H1 (cell line): ENCODE measurements at regions not wholly inside any gene's neighbourhood (a gene's known extent, or its start where the extent isn't known, plus 50 kb on each side); places are given as distances from the start of the nearest gene placed in this dataset.

ENCODE experiments used
- CTCF ChIA-PET: fragments of 300-600 bp; sonication (Branson Sonifier 250); formaldehyde crosslinking; loops from one replicate; lab custom pipeline; 2021; ENCODE audit not compliant: partially characterized antibody; lab: Charles Lee
- POLR2A ChIA-PET: fragments of 300-600 bp; sonication (Branson Sonifier 250); formaldehyde crosslinking; loops from one replicate; lab custom pipeline; 2021; ENCODE audit warnings: inconsistent platforms; ENCODE audit not compliant: partially characterized antibody; lab: Charles Lee
- DNase-seq, 2 experiments: peaks; one replicate each; pipeline versions ENCODE4 v3.0.0 to v3.0.0-alpha.2; 2010 to 2022; ENCODE audit warnings: low spot score in 2 of 2, low read depth in 1 of 2, mixed read lengths in 1 of 2
- FAIRE-seq: peaks from 2 replicates; lab custom pipeline; 2011; peaks lifted over from hg19 to GRCh38; lab: Jason Lieb, UNC
- H2AFZ ChIP-seq: 2 replicates; pipeline ENCODE4 v1.8.1; 2012; ENCODE audit warnings: low read length, inconsistent platforms
- H2AK5ac ChIP-seq: 2 replicates; pipeline ENCODE4 v1.6.1; 2013; ENCODE audit warnings: low read depth, low read length
- H2BK120ac ChIP-seq: replicated peaks from 2 replicates; pipeline ENCODE3; 2013; ENCODE audit warnings: low read depth, low read length, inconsistent platforms
- H2BK12ac ChIP-seq: 2 replicates; pipeline ENCODE4 v1.6.1; 2013; ENCODE audit warnings: low read depth, low read length
- H2BK15ac ChIP-seq: 2 replicates; pipeline ENCODE4 v1.6.1; 2013; ENCODE audit warnings: low read length
- H2BK20ac ChIP-seq: 2 replicates; pipeline ENCODE4 v1.6.1; 2013; ENCODE audit warnings: low read length
- H2BK5ac ChIP-seq: 2 replicates; pipeline ENCODE4 v1.6.1; 2013; ENCODE audit warnings: low read depth, low read length
- H3K14ac ChIP-seq: 2 replicates; pipeline ENCODE4 v1.6.1; 2013; ENCODE audit warnings: inconsistent platforms; ENCODE audit not compliant: insufficient read length
- H3K18ac ChIP-seq: 2 replicates; pipeline ENCODE4 v1.6.1; 2013; ENCODE audit warnings: low read length; ENCODE audit errors: extremely low read depth
- H3K23ac ChIP-seq: 2 replicates; pipeline ENCODE4 v1.6.1; 2013; ENCODE audit warnings: inconsistent platforms; ENCODE audit not compliant: insufficient read length
- H3K23me2 ChIP-seq: 2 replicates; pipeline ENCODE4 v1.6.1; 2013; ENCODE audit warnings: low read depth, low read length
- H3K27ac ChIP-seq: 2 replicates; pipeline ENCODE4 v1.6.1; 2011; ENCODE audit warnings: low read depth, low read length, inconsistent platforms
- H3K27me3 ChIP-seq, 4 experiments: replicated peaks in 1 of 4; 1 replicate in 1 of 4; 2 replicates in 3 of 4; pipeline versions ENCODE4 v1.6.1 to v1.8.1; 2011 to 2013; ENCODE audit warnings: low read length in 3 of 4, mild to moderate bottlenecking in 3 of 4, inconsistent platforms in 2 of 4, mixed read lengths in 2 of 4, moderate library complexity in 1 of 4; ENCODE audit not compliant: control insufficient read depth in 3 of 4, insufficient read depth in 3 of 4; ENCODE audit errors: extremely low read depth in 1 of 4
- H3K36me3 ChIP-seq, 4 experiments: 2 replicates each; pipeline versions ENCODE4 v1.6.1 to v1.8.1; 2011 to 2013; ENCODE audit warnings: mild to moderate bottlenecking in 4 of 4, low read length in 3 of 4, moderate library complexity in 2 of 4, control low read depth in 1 of 4, inconsistent platforms in 1 of 4; ENCODE audit not compliant: insufficient read depth in 4 of 4, control insufficient read depth in 2 of 4
- H3K4ac ChIP-seq: replicated peaks from 2 replicates; pipeline ENCODE3; 2013; ENCODE audit warnings: low read length, low read depth, mixed read lengths, inconsistent platforms; ENCODE audit not compliant: insufficient read length
- H3K4me1 ChIP-seq, 4 experiments: replicated peaks in 1 of 4; 1 replicate in 1 of 4; 2 replicates in 3 of 4; pipeline versions ENCODE4 v1.6.1 to v1.8.1; 2011 to 2013; ENCODE audit warnings: low read length in 3 of 4, inconsistent platforms in 2 of 4, mixed read lengths in 1 of 4; ENCODE audit not compliant: insufficient read depth in 4 of 4, control insufficient read depth in 3 of 4
- H3K4me2 ChIP-seq, 2 experiments: 2 replicates each; pipeline versions ENCODE4 v1.6.1 to v1.8.1; 2011 to 2013; ENCODE audit warnings: low read depth in 2 of 2, low read length in 2 of 2, control low read depth in 1 of 2, inconsistent platforms in 1 of 2, mild to moderate bottlenecking in 1 of 2; ENCODE audit not compliant: insufficient read depth in 1 of 2
- H3K4me3 ChIP-seq, 4 experiments: fragments of 200-600, 300-600 bp in 1 of 4; sonication (generic), shearing (Covaris generic), sonication (Bioruptor Twin) in 1 of 4; 2 replicates each; pipeline versions ENCODE4 v1.5.1 to v1.8.1; 2011 to 2016; ENCODE audit warnings: low read length in 4 of 4, low read depth in 3 of 4, control low read depth in 2 of 4, inconsistent platforms in 2 of 4, mild to moderate bottlenecking in 2 of 4, mixed read lengths in 1 of 4, moderate library complexity in 1 of 4; ENCODE audit not compliant: insufficient read depth in 2 of 4; ENCODE audit errors: extremely low read depth in 1 of 4
- H3K56ac ChIP-seq: replicated peaks from 2 replicates; pipeline ENCODE3; 2013; ENCODE audit warnings: low read depth, mild to moderate bottlenecking, mixed read lengths, low read length, inconsistent platforms; ENCODE audit not compliant: insufficient read length
- H3K79me1 ChIP-seq: 2 replicates; pipeline ENCODE4 v1.6.1; 2013; ENCODE audit warnings: low read depth, low read length, control low read depth
- H3K79me2 ChIP-seq, 2 experiments: 2 replicates each; pipeline versions ENCODE4 v1.6.1 to v1.8.1; 2012 to 2013; ENCODE audit warnings: low read length in 2 of 2, mild to moderate bottlenecking in 2 of 2, inconsistent platforms in 1 of 2; ENCODE audit not compliant: insufficient read depth in 2 of 2, control insufficient read depth in 1 of 2
- H3K9ac ChIP-seq, 4 experiments: replicated peaks in 1 of 4; 1 replicate in 1 of 4; 2 replicates in 3 of 4; pipeline versions ENCODE4 v1.6.1 to v1.8.1; 2011 to 2013; ENCODE audit warnings: low read depth in 3 of 4, low read length in 3 of 4, control low read depth in 2 of 4, mild to moderate bottlenecking in 2 of 4, moderate library complexity in 2 of 4, inconsistent platforms in 1 of 4; ENCODE audit errors: extremely low read depth in 1 of 4
- H3K9me3 ChIP-seq, 2 experiments: 2 replicates each; pipeline versions ENCODE4 v1.6.1 to v1.8.1; 2012 to 2013; ENCODE audit warnings: mild to moderate bottlenecking in 2 of 2, moderate library complexity in 2 of 2, control low read depth in 1 of 2, inconsistent platforms in 1 of 2, low read depth in 1 of 2, low read length in 1 of 2, mixed read lengths in 1 of 2; ENCODE audit not compliant: insufficient read depth in 2 of 2
- H4K20me1 ChIP-seq, 2 experiments: replicated peaks in 1 of 2; 2 replicates each; pipeline versions ENCODE3 to v1.8.1; 2011 to 2013; ENCODE audit warnings: inconsistent platforms in 2 of 2, low read length in 2 of 2, mild to moderate bottlenecking in 1 of 2; ENCODE audit not compliant: insufficient read depth in 2 of 2, control insufficient read depth in 1 of 2
- H4K5ac ChIP-seq: 2 replicates; pipeline ENCODE4 v1.6.1; 2013; ENCODE audit warnings: low read length, low read depth, mixed read lengths, inconsistent platforms; ENCODE audit not compliant: insufficient read length
- H4K8ac ChIP-seq: 2 replicates; pipeline ENCODE4 v1.8.0; 2013; ENCODE audit warnings: mild to moderate bottlenecking, moderate library complexity, low read length, inconsistent platforms; ENCODE audit not compliant: insufficient read depth; ENCODE audit errors: extremely low read depth
- H4K91ac ChIP-seq: replicated peaks from 2 replicates; pipeline ENCODE3; 2013; ENCODE audit warnings: low read length, mixed read lengths, inconsistent platforms; ENCODE audit not compliant: insufficient read length
- ATF2 ChIP-seq: IDR thresholded peaks from 2 replicates; pipeline ENCODE4 v1.6.1; 2012; ENCODE audit warnings: low read length, inconsistent platforms
- BCL11A ChIP-seq, 2 experiments: IDR thresholded peaks; one replicate each; pipeline ENCODE4 v1.6.1; 2011; ENCODE audit warnings: low read depth in 2 of 2, low read length in 2 of 2, mild to moderate bottlenecking in 2 of 2
- CREB1 ChIP-seq: IDR thresholded peaks from 2 replicates; pipeline ENCODE4 v1.6.1; 2012; ENCODE audit warnings: inconsistent platforms
- GABPA ChIP-seq: IDR thresholded peaks from 2 replicates; pipeline ENCODE4 v1.6.1; 2011; ENCODE audit warnings: mild to moderate bottlenecking, low read length, moderate library complexity, borderline replicate concordance; ENCODE audit not compliant: insufficient read depth
- KDM1A ChIP-seq: fragments of 200-600, 300-600 bp; sonication (generic); IDR thresholded peaks from 2 replicates; pipeline ENCODE4 v1.7.1; 2016; ENCODE audit warnings: mild to moderate bottlenecking, low read length, borderline replicate concordance
- KDM5A ChIP-seq: fragments of 200-600 bp; IDR thresholded peaks from 2 replicates; pipeline ENCODE4 v1.7.1; 2012; ENCODE audit warnings: mild to moderate bottlenecking, low read length, inconsistent platforms, mixed read lengths
- POLR2AphosphoS5 ChIP-seq: IDR thresholded peaks from 2 replicates; pipeline ENCODE4 v1.6.1; 2011; ENCODE audit warnings: low read depth, low read length
- SP4 ChIP-seq: IDR thresholded peaks from 2 replicates; pipeline ENCODE4 v1.6.1; 2012; ENCODE audit warnings: low read length, inconsistent platforms
- TAF1 ChIP-seq: IDR thresholded peaks from 2 replicates; pipeline ENCODE4 v1.6.1; 2011; ENCODE audit warnings: mild to moderate bottlenecking, low read depth, low read length
- TAF7 ChIP-seq: optimal IDR thresholded peaks from 2 replicates; pipeline ENCODE3; 2011; ENCODE audit warnings: low read depth, mild to moderate bottlenecking, inconsistent platforms, low read length, moderate library complexity, borderline replicate concordance
- TBP ChIP-seq: IDR thresholded peaks from 2 replicates; pipeline ENCODE4 v1.6.1; 2011; ENCODE audit warnings: low read depth, low read length, improper control_type of control experiment
- YY1 ChIP-seq: IDR thresholded peaks from 2 replicates; pipeline ENCODE4 v1.6.1; 2011; ENCODE audit warnings: low read depth, mild to moderate bottlenecking, low read length
- WGBS, 2 experiments: shearing (Covaris generic) in 1 of 2; methylation state at CpG; one replicate each; pipeline versions ENCODE4 v1.1.6 to v1.1.7; 2013 to 2015; ENCODE audit warnings: low lambda C conversion rate in 2 of 2, mixed read lengths in 2 of 2, inconsistent platforms in 1 of 2, low coverage in 1 of 2, missing lambda C conversion rate in 1 of 2; ENCODE audit not compliant: insufficient replicate concordance in 2 of 2, insufficient coverage in 1 of 2, insufficient read length in 1 of 2; ENCODE audit errors: extremely low coverage in 1 of 2, missing lambda C conversion rate in 1 of 2; 5-methylcytosine and 5-hydroxymethylcytosine counted together

GRCh38 chr14:81940651-81941050, 407.0 kb upstream of the SEL1L start:
- DNase-seq = no peak
- no peak overlapping the region for H2BK20ac ChIP-seq
- no peak overlapping the region for H3K27ac ChIP-seq
- no peak overlapping the region for H2AFZ ChIP-seq
- H3K23ac ChIP-seq = no peak overlapping the region
- no peak overlapping the region for H3K14ac ChIP-seq
- H3K4me1 ChIP-seq = no peaks in the 10 kb centered on the region
- no peak overlapping the region for H2AK5ac ChIP-seq
- WGBS, 2 experiments = 71% methylated on average over 1 of the region's 1 CpG; no CpG with 5 or more reads in 1 of the 2 experiments
- CTCF ChIA-PET = no interaction called here
- FAIRE-seq = no peak
- TF ChIP-seq GABPA (no peak), KDM1A (no peak), YY1 (no peak), BCL11A (IDR thresholded peaks at IDR 0.05; ENCODE audit: low read depth in 2 of 2, low read length in 2 of 2) (no peak), TBP (no peak), SP4 (no peak), ATF2 (no peak), KDM5A (no peak), POLR2AphosphoS5 (no peak), TAF1 (no peak), TAF7 (no peak), CREB1 (no peak)
- H3K9ac ChIP-seq = no peak overlapping the region
- no peak overlapping the region for H4K91ac ChIP-seq
- H3K56ac ChIP-seq = no peak overlapping the region
- H3K79me2 ChIP-seq = no peaks in the 10 kb centered on the region
- H4K8ac ChIP-seq = no peak overlapping the region
- H3K9me3 ChIP-seq = no peaks in the 10 kb centered on the region
- no peak overlapping the region for H2BK15ac ChIP-seq
- H2BK5ac ChIP-seq = no peak overlapping the region
- no peak overlapping the region for H3K4ac ChIP-seq
- no peak overlapping the region for H3K4me2 ChIP-seq
- H3K79me1 ChIP-seq = no peaks in the 10 kb centered on the region
- no peaks in the 10 kb centered on the region for H3K27me3 ChIP-seq
- H2BK12ac ChIP-seq = no peak overlapping the region
- no peaks in the 10 kb centered on the region for H4K20me1 ChIP-seq
- H3K23me2 ChIP-seq = no peaks in the 10 kb centered on the region
- H2BK120ac ChIP-seq = no peak overlapping the region
- no peak overlapping the region for H3K4me3 ChIP-seq
- H4K5ac ChIP-seq = no peak overlapping the region
- no peaks in the 10 kb centered on the region for H3K36me3 ChIP-seq
- H3K18ac ChIP-seq = no peak overlapping the region
- POLR2A ChIA-PET = interaction anchor here (0.6 to 1.0 kb wide), 2 partner anchors 9 to 1287 kb away, joined by 3 read pairs; no protein-coding TSS in a partner anchor
